ENCODE measurements at regions not wholly inside any gene's neighbourhood (a gene's known extent, or its start where the extent isn't known, plus 50 kb on each side); places are given as distances from the start of the nearest gene placed in this dataset.
A peak's percentile ranks its signal among the peaks of the same experiment; 100 is the strongest.

DNA sequence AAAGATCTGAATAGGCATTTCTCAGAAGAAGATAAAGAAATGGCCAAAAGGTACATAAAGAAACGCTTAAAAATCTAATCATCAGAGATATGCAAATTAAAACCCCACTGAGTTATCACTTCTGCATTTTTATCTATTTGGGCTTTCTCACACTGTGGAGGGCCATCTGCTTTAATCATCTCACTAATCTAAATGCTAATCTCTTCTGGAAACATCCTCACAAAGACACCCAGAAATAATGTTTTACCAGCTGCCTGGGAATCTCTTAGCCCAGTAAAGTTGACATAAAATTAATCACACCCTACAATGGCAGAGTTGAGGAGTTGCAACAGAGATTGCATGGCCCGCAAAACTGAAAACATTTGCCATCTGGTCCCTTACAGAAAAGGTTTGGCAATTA lies 407.9 kb upstream of the CYLC2 start:
- H3K27ac ChIP-seq, result no peak overlapping the region
- TF ChIP-seq, protein P1, sequence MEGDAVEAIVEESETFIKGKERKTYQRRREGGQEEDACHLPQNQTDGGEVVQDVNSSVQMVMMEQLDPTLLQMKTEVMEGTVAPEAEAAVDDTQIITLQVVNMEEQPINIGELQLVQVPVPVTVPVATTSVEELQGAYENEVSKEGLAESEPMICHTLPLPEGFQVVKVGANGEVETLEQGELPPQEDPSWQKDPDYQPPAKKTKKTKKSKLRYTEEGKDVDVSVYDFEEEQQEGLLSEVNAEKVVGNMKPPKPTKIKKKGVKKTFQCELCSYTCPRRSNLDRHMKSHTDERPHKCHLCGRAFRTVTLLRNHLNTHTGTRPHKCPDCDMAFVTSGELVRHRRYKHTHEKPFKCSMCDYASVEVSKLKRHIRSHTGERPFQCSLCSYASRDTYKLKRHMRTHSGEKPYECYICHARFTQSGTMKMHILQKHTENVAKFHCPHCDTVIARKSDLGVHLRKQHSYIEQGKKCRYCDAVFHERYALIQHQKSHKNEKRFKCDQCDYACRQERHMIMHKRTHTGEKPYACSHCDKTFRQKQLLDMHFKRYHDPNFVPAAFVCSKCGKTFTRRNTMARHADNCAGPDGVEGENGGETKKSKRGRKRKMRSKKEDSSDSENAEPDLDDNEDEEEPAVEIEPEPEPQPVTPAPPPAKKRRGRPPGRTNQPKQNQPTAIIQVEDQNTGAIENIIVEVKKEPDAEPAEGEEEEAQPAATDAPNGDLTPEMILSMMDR (IDR thresholded peaks at IDR 0.05), result no peak
- TF ChIP-seq ZFX (IDR thresholded peaks at IDR 0.05; ENCODE audit: borderline replicate concordance), result no peak

DNA sequence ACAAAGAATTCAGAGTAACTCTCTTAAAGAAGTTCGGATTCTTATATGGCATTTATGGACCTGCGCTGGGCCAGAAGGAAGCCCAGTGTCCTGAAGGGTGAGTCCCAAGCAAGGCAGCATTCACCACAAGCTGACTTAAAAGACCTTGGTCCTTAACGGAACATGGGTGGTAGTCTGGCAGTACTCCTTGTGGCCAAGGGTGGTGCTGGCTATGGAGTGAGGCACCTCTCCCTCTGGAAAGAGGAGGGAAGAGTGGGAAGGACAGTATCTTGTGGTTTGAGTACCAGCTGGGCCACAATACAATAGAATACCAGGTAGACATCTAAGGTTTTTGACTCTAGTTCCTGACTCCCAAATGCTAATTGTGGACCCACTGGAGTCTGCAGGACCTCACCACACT lies 425.7 kb upstream of the CYLC2 start:
- no peak for TF ChIP-seq ZFX (IDR thresholded peaks at IDR 0.05; ENCODE audit: borderline replicate concordance)
- TF ChIP-seq, protein P1 (IDR thresholded peaks at IDR 0.05), result no peak
- H3K27ac ChIP-seq, result no peak overlapping the region

DNA sequence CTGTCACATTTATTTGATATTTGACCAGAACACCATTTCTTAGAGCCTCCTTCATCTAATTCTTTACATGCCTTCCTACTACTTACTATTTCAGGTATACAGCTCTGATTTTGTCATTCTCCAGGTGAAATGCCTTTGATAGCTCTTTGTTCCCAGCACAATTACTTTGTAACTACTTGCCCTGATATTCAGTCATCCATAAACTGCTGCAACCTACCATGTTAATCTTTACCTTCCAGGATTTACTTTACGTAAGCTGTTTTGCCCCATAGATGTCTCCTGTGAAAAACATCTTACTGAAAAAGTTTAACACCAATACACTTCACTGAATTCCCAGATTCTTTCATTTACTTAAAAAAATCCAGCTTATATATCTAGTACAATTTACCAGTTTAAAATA lies 443.8 kb upstream of the CYLC2 start:
- no peak overlapping the region for H3K27ac ChIP-seq
- no peak for TF ChIP-seq ZFX (IDR thresholded peaks at IDR 0.05; ENCODE audit: borderline replicate concordance)
- TF ChIP-seq, protein P1 (IDR thresholded peaks at IDR 0.05), result no peak

DNA sequence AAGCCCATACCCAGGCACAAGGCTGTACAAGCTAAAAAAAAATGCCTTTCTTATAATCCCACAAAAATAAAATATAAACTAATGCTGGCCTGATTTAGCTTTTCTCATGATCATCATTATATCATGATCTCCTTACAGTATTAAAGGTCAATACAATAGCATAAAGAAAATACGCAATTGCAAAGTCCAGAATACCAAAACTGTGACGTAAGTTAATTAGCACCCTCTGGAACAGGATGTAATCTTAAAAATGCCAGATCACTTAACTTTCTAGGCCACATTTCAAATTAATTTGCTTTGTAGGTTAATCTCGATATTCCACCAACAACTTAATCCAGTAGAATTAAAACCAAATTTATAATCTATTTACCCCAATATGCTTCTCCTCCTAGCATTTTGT lies 444.2 kb upstream of the CYLC2 start:
- no peak overlapping the region for H3K27ac ChIP-seq
- TF ChIP-seq, protein P1 (IDR thresholded peaks at IDR 0.05), result no peak
- TF ChIP-seq ZFX (IDR thresholded peaks at IDR 0.05; ENCODE audit: borderline replicate concordance), result no peak

DNA sequence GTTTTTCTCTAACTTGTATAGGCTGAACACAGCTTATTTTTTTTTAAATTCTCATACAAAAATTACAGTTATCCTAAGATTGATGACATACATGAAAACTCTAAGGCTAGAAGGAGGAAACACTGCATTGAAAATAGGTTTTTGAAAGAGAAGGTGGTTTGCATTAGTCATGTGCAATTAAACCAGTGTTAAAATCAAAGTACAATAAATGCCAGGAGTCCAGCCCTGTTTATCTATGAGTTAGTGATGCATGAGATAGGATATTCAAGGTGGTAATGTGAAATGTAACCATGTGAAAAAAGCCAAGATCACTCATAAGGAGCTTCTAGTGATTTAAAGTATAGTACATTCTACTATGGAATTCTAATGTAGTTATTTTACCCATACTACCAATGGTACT lies 444.9 kb upstream of the CYLC2 start:
- TF ChIP-seq, protein P1 (IDR thresholded peaks at IDR 0.05), result no peak
- TF ChIP-seq ZFX (IDR thresholded peaks at IDR 0.05; ENCODE audit: borderline replicate concordance), result no peak
- H3K27ac ChIP-seq, result no peak overlapping the region

DNA sequence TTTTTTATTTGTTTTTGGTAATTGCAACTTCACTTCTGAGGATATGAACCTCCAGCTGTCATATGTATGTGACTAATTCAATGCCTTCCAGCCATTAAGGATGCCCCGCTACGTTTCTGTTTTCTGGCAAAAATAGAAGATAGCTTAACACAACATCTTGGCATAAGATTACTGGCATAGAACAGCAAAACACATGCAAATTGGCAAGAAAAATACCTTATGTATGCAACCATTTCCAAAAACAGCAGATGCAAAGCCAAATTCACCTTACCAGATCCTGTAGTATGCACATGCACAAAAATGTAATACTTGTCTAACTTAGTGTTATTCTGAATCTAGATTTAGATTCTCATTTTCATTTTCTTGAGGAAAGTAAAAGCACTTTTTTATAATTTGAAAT lies 461.1 kb upstream of the CYLC2 start:
- no peak for TF ChIP-seq ZFX (IDR thresholded peaks at IDR 0.05; ENCODE audit: borderline replicate concordance)
- TF ChIP-seq, protein P1 (IDR thresholded peaks at IDR 0.05), result no peak
- no peak overlapping the region for H3K27ac ChIP-seq

DNA sequence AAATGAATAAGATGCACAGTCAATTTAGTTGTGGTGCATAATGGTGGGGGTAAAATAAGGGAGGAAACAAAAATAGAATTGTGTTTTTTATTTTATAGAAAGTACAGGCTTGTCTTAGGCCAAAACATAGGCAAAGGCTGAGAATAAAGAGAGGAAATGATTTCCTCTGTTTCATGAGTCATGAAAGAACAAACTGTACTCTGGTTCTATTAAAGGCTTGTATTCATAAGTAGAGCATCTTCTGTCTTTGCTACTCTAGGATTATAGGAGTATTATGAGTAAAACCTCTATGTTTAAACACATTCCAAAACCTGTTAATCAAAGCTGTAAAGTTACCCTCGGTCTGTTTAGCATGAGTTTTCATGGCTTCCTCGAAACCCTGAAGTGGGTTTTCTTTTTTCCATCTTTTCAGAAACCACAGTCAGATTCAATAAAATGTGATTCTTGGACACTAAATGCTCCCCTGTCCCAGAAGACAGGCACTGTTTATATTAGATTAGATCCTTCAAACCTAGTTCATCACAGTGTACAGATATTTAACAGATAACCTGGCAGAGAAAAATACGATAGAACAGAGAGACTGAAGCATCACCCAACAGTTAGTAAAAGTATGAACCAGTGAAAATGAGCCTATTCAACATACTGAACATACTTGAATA lies 473.9 kb upstream of the CYLC2 start:
- H3K27ac ChIP-seq, result peak overlapping the region; percentile 62
- TF ChIP-seq ZFX (IDR thresholded peaks at IDR 0.05; ENCODE audit: borderline replicate concordance), result no peak
- TF ChIP-seq, protein P1 (IDR thresholded peaks at IDR 0.05), result no peak
